Stomach (tissue), 8 donors: ENCODE measurements at regions not wholly inside any gene's neighbourhood (a gene's known extent, or its start where the extent isn't known, plus 50 kb on each side); places are given as distances from the start of the nearest gene placed in this dataset.

Source experiments
- DNase-seq, 2 donors: peaks; one replicate each; pipeline versions ENCODE4 v3.0.0 to v3.0.0-alpha.2; 2013 to 2019
- H3K27ac ChIP-seq, 5 donors: fragments of 200-600 bp in 4 of 5; sonication (generic) in 4 of 5; one replicate each; pipeline ENCODE4 v1.5.1; 2013 to 2019; ENCODE audit warnings: mild to moderate bottlenecking in 1 of 5, moderate library complexity in 1 of 5
- H3K27me3 ChIP-seq, 3 donors: fragments of 200-600 bp; sonication (generic); one replicate each; pipeline ENCODE4 v1.5.1; 2017 to 2019; ENCODE audit warnings: mixed run types in 1 of 3
- H3K36me3 ChIP-seq, 4 donors: fragments of 200-600 bp; sonication (generic); 1 replicate in 3 of 4; 2 replicates in 1 of 4; pipeline ENCODE4 v1.5.1; 2016 to 2019
- H3K4me1 ChIP-seq, 4 donors: fragments of 200-600 bp; sonication (generic); one replicate each; pipeline ENCODE4 v1.5.1; 2016 to 2019
- H3K4me3 ChIP-seq, 4 donors: fragments of 200-600 bp; sonication (generic) in 3 of 4; one replicate each; pipeline ENCODE4 v1.5.1; 2016 to 2019; ENCODE audit warnings: mild to moderate bottlenecking in 1 of 4
- H3K9me3 ChIP-seq, 4 donors: fragments of 200-600 bp; sonication (generic); one replicate each; pipeline ENCODE4 v1.5.1; 2016 to 2019
- EP300 ChIP-seq: sonication (generic); formaldehyde crosslinking; IDR thresholded peaks from one replicate; pipeline ENCODE4 v1.6.1; 2017; ENCODE audit warnings: antibody characterized with exemption
- POLR2A ChIP-seq, 4 donors: fragments of 450-650 bp; IDR thresholded peaks; one replicate each; pipeline ENCODE4 v1.6.1; 2016; ENCODE audit warnings: antibody characterized with exemption in 4 of 4, control low read depth in 2 of 4, mild to moderate bottlenecking in 1 of 4, moderate library complexity in 1 of 4
- POLR2AphosphoS5 ChIP-seq, 3 donors: sonication (generic); formaldehyde crosslinking; IDR thresholded peaks; one replicate each; pipeline ENCODE4 v1.6.1; 2016; ENCODE audit warnings: antibody characterized with exemption in 3 of 3
- WGBS, 5 donors: extraction: QIAGEN DNeasy Blood & Tissue Kit in 3 of 5; methylation state at CpG; one replicate each; pipeline versions ENCODE4 v1.1.5 to v1.1.7; 2013 to 2018; 5-methylcytosine and 5-hydroxymethylcytosine counted together
- intact Hi-C: fragments of 100-400 bp; cut with DNase I; formaldehyde crosslinking; loops from one replicate; pipeline ENCODE4 v1.15.1; 2023; ENCODE audit warnings: low total_unique reads
- TF ChIP-seq, protein P1 (sequence below), 7 experiments: fragments of 450-650 bp in 4 of 7; fragments of 200-600 bp in 3 of 7; sonication (generic) in 3 of 7; IDR thresholded peaks; one replicate each; pipeline ENCODE4 v1.5.1; 2016 to 2019; ENCODE audit warnings: antibody characterized with exemption in 7 of 7, control low read depth in 2 of 7, mild to moderate bottlenecking in 1 of 7
- donor health status: healthy with polysubstance abuse.
- donor health status: Bipolar disorder and iron deficiency.
- donor health status: healthy.

DNA sequence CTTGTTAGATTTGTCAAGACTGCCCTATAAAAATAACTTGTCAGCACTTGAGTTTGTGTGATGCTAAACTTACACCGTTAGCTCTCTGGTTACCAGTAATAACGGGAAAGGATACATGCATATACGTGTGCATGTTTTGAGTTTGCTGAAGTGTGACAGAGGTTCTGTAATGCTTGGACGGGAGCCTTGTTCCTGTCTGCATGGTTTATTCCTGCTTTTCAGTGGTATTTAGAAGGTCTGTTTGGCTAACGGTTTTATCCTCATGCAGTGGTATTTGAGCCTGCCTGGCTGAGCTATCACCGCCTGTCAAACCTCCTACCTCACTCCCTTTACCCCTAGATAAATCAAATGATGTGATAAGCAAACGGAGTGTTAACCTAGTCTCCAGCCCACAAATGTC lies 305.6 kb downstream of the GALC start:
- no peak overlapping the region for H3K4me3 ChIP-seq
- no peaks in the 10 kb centered on the region for H3K36me3 ChIP-seq
- WGBS, 5 donors: 51 to 59% (median 58%) methylated on average over 7 of the region's 7 CpGs
- intact Hi-C loops: no loop called here
- no peak for TF ChIP-seq POLR2AphosphoS5 (IDR thresholded peaks at IDR 0.05)
- TF ChIP-seq EP300: no peak
- no peak for TF ChIP-seq POLR2A (IDR thresholded peaks at IDR 0.05)
- TF ChIP-seq, protein P1, sequence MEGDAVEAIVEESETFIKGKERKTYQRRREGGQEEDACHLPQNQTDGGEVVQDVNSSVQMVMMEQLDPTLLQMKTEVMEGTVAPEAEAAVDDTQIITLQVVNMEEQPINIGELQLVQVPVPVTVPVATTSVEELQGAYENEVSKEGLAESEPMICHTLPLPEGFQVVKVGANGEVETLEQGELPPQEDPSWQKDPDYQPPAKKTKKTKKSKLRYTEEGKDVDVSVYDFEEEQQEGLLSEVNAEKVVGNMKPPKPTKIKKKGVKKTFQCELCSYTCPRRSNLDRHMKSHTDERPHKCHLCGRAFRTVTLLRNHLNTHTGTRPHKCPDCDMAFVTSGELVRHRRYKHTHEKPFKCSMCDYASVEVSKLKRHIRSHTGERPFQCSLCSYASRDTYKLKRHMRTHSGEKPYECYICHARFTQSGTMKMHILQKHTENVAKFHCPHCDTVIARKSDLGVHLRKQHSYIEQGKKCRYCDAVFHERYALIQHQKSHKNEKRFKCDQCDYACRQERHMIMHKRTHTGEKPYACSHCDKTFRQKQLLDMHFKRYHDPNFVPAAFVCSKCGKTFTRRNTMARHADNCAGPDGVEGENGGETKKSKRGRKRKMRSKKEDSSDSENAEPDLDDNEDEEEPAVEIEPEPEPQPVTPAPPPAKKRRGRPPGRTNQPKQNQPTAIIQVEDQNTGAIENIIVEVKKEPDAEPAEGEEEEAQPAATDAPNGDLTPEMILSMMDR (IDR thresholded peaks at IDR 0.05): no peak
- peak in 1 of 2 donors; percentile 51 for DNase-seq
- H3K27ac ChIP-seq: no peak overlapping the region
- no peaks in the 10 kb centered on the region for H3K27me3 ChIP-seq
- H3K9me3 ChIP-seq: peaks cover 0 to 12% (median 6%) of the 10 kb centered on the region in 4 donors
- no peaks in the 10 kb centered on the region for H3K4me1 ChIP-seq

DNA sequence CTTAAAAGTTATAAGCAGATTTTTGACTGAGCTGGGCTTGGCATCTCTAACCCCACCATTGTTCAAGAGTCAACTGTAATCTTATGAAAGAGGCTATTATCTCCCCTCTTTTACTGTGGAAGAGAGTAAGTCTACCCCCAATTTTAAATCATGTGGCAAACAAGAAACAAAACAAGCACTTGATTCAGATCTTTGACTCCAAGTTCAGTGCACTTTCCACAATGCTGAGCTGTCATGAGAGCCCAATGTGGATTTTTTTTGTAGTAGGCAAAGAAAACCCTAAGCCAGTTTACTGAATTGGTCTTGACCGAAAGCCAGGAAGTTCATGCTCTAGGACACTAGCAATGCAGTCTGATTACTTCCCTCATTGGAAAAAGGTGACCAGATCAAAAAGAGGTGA lies 306.2 kb downstream of the GALC start:
- Histone ChIP-seq H3K36me3 (no peaks in the 10 kb centered on the region), H3K4me3 (no peak overlapping the region), H3K27ac (no peak overlapping the region), H3K9me3 (peaks cover 0 to 18% (median 8%) of the 10 kb centered on the region in 4 donors), H3K27me3 (no peaks in the 10 kb centered on the region), H3K4me1 (no peaks in the 10 kb centered on the region)
- intact Hi-C loops: no loop called here
- WGBS, 5 donors: 65 to 94% (median 94%) methylated on average over 1 of the region's 1 CpG
- DNase-seq: peak in 1 of 2 donors; percentile 12
- TF ChIP-seq POLR2A (IDR thresholded peaks at IDR 0.05) (no peak), POLR2AphosphoS5 (IDR thresholded peaks at IDR 0.05) (no peak), EP300 (no peak)
- TF ChIP-seq, protein P1 (IDR thresholded peaks at IDR 0.05): no peak

DNA sequence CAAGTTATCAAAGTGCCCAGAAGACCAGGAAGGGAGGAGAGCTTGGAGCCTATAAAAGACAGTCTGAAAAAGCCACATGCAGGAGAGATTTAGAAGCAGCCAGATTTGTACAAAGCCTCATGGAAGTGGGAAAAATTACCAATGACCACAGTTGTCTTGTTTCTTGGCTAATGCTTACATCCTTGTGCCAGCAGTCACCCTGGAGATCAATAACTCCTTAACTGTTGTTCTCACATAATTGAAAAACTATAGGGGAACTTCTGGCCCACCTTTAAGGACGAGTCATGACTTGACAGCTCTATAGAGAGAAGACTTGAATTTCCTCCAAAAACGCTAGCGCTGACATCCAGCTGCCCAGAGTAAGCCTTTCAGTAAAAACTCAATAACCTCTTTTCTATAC lies 313.1 kb downstream of the GALC start:
- Histone ChIP-seq H3K4me3 (no peak overlapping the region), H3K9me3 (peaks cover 0 to 18% (median 8%) of the 10 kb centered on the region in 4 donors), H3K27ac (no peak overlapping the region), H3K36me3 (no peaks in the 10 kb centered on the region), H3K4me1 (no peaks in the 10 kb centered on the region), H3K27me3 (no peaks in the 10 kb centered on the region)
- intact Hi-C loops: no loop called here
- WGBS, 5 donors: 57 to 67% (median 64%) methylated on average over 3 of the region's 3 CpGs
- TF ChIP-seq POLR2AphosphoS5 (IDR thresholded peaks at IDR 0.05) (no peak), EP300 (no peak), POLR2A (IDR thresholded peaks at IDR 0.05) (no peak)
- TF ChIP-seq, protein P1 (IDR thresholded peaks at IDR 0.05): no peak
- peak in 1 of 2 donors; percentile 18 for DNase-seq

DNA sequence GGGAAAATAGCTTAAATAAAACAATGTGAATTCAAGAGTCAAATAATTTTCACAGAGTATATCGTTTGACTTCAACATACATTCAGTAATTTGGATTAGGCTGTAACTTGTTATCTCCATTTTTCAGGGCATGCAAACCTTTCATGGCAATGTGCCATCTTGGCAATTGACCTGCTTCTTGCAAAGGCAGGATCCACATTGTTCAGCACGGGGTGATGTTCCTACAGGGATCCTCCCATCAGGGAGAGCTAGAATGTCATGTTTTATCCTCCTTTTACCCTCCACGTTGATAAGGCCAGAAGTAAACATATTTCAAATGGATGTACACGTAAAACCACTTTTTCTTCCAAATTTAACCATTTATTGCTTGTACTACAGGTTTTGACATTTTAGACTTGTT lies 314.4 kb downstream of the GALC start:
- no peak overlapping the region for H3K4me3 ChIP-seq
- DNase-seq: peak in 1 of 2 donors; percentile 11
- no peaks in the 10 kb centered on the region for H3K36me3 ChIP-seq
- no peak for TF ChIP-seq POLR2A (IDR thresholded peaks at IDR 0.05)
- no peak for TF ChIP-seq EP300
- TF ChIP-seq POLR2AphosphoS5 (IDR thresholded peaks at IDR 0.05): no peak
- TF ChIP-seq, protein P1 (IDR thresholded peaks at IDR 0.05): no peak
- H3K4me1 ChIP-seq: no peaks in the 10 kb centered on the region
- H3K27me3 ChIP-seq: no peaks in the 10 kb centered on the region
- peaks cover 0 to 18% (median 6%) of the 10 kb centered on the region in 4 donors for H3K9me3 ChIP-seq
- H3K27ac ChIP-seq: no peak overlapping the region
- intact Hi-C loops: no loop called here
- 26 to 49% (median 35%) methylated on average over 4 of the region's 4 CpGs for WGBS, 5 donors
